GM10248 (cell line): ENCODE measurements at regions not wholly inside any gene's neighbourhood (a gene's known extent, or its start where the extent isn't known, plus 50 kb on each side); places are given as distances from the start of the nearest gene placed in this dataset.

Experiments
- CTCF ChIA-PET: fragments of 300-600 bp; sonication (Branson Sonifier 250); formaldehyde crosslinking; extraction: SDS; loops from one replicate; lab custom pipeline; 2021; ENCODE audit warnings: antibody characterized with exemption; lab: Yijun Ruan, JAX
- POLR2A ChIA-PET: fragments of 350-650 bp; sonication (Branson Sonifier 250); formaldehyde crosslinking; extraction: SDS; loops from one replicate; lab custom pipeline; 2020; ENCODE audit warnings: antibody characterized with exemption; lab: Yijun Ruan, JAX
- DNase-seq: peaks from one replicate; pipeline ENCODE4 v3.0.0; 2012; ENCODE audit errors: extremely low spot score
- CTCF ChIP-seq: IDR thresholded peaks from 2 replicates; pipeline ENCODE4 v1.5.1; 2012; ENCODE audit warnings: mild to moderate bottlenecking, low read depth; ENCODE audit errors: extremely low read depth, missing control alignments, control extremely low read depth

GRCh38 chr11:23423104-23423503, 562.8 kb upstream of the CCDC179 start:
- ChIA-PET CTCF (no interaction called here), POLR2A (no interaction called here)
- DNase-seq: no peak
- TF ChIP-seq CTCF: no peak

GRCh38 chr11:23423656-23424055, 563.4 kb upstream of the CCDC179 start:
- no peak for TF ChIP-seq CTCF
- POLR2A ChIA-PET: no interaction called here
- CTCF ChIA-PET: no interaction called here
- no peak for DNase-seq

- CTCF ChIA-PET: interaction anchor here (1.4 kb wide), 1 partner anchor 455 kb away, joined by 3 read pairs; no protein-coding TSS in a partner anchor
Observed at GRCh38 chr11:23425381-23425780, 565.1 kb upstream of the CCDC179 start.

GRCh38 chr11:23429569-23429968, 569.3 kb upstream of the CCDC179 start:
- POLR2A ChIA-PET: no interaction called here
- no peak for TF ChIP-seq CTCF
- CTCF ChIA-PET: no interaction called here
- DNase-seq: no peak

More at GRCh38 chr11:23425381-23425780, 565.1 kb upstream of the CCDC179 start:
- no peak for DNase-seq
- POLR2A ChIA-PET: no interaction called here
- no peak for TF ChIP-seq CTCF

GRCh38 chr11:23453522-23453921, 593.2 kb upstream of the CCDC179 start:
- POLR2A ChIA-PET: no interaction called here
- TF ChIP-seq CTCF: no peak
- CTCF ChIA-PET: interaction anchor here (0.7 kb wide), 1 partner anchor 12 kb away, joined by 3 read pairs; no protein-coding TSS in a partner anchor
- no peak for DNase-seq

GRCh38 chr11:23455321-23455891, 595.1 kb upstream of the CCDC179 start:
- no peak for DNase-seq
- ChIA-PET CTCF (no interaction called here), POLR2A (no interaction called here)
- no peak for TF ChIP-seq CTCF
